HG02884 (cell line): ENCODE measurements at regions not wholly inside any gene's neighbourhood (a gene's known extent, or its start where the extent isn't known, plus 50 kb on each side); places are given as distances from the start of the nearest gene placed in this dataset.

Experiments used
- ATAC-seq: cut with Tn5 transposase; IDR thresholded peaks from one replicate; pipeline ENCODE4 v1.9.1; 2021; ENCODE audit warnings: mild to moderate bottlenecking, moderate library complexity; ENCODE audit not compliant: unreplicated experiment

DNA sequence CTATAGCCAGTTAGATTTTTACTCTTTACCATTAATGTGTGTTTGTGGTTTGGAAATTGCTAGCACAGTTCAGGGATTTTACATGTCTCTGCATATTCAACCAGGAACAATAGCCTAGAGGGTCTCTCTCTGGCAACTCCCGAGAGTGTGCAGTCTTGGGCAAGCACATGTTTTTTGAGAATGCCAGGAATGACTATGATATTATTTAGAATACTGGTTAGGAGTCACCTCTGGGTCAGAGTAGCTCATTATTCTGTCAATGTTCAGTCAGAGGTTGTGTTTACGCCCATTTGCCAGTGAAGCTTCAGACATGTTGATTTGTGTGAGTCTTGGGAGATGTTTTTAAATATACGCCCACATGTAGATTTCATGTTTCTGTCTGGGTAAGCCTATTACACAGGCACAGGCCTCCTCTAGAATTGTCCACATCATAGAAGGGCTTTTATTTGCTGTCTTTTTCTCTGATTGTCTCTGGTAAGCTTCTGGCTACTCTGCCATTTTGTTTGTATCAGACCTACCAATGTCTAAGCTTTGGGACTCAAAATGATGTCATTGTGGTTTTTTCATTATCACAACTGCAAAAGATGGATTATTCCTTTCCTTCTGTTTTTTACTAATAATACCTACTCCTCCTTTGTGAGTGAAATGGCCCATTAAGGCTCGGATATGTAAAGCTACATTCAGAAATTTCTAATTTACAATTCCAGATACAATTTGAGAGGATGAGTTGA lies 203.1 kb upstream of the PPFIA2 start:
- ATAC-seq = no peak

- ATAC-seq = no peak
Measured at GRCh38 chr12:81958406-81958805, 199.3 kb upstream of the PPFIA2 start.

GRCh38 chr12:81957631-81958030 lies 198.5 kb upstream of the PPFIA2 start:
- ATAC-seq = no peak

DNA sequence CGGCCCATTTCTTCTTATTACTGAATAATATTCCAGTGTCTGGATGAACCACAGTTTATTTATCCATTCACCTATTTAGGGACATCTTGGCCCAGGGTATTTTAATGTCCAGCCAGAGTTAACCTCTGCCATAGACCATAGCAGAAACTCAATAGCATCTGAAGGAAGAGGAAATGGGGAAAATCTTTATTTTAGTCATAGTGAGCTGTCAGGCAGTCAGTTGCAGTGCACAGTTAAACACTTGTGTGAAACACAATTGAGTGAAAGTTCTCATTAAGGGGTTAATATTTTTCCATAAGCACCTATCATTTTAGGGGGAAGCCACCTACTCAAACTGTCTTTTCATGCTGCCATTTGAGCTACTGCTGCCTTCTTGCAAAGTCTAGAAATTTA lies 197.3 kb upstream of the PPFIA2 start:
- no peak for ATAC-seq

DNA sequence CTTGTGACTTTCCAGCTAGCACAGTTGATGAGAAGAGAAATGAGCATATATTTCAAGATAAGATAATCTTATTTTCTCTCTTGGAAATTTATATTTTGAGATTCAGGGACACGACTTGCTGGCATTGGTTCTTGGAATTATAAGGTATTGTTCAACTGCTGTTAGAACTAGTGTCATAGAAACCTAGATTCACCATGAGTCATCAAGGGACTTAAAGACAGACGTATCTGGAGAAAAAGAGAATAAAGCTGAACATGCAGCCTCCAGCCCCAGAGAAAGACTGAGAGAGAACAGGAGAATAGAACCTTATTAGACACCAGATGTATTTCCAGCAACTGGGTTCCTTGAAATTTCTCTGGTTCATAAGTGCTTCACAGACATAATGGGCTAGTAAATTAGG lies 194.4 kb upstream of the PPFIA2 start:
- ATAC-seq = no peak

DNA sequence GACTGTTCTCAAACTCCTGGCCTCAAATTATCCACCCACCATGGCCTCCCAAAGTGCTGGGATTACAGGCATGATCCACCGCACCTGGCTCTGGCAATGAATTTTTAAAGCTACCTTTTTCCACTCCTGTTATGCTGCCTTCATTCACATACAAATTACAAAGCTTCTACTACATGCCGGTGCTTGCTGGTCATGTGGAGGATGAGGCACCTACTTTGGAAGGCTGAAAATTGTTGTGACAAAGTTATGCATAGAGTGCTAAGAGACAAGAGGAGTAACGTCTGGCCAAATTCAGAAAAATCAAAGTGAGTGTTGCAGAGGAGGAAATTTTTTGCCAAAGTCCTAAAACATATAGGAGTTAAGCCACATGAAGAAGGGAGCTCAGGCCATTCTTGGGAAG lies 191.7 kb upstream of the PPFIA2 start:
- no peak for ATAC-seq

GRCh38 chr12:81949841-81950308 lies 190.7 kb upstream of the PPFIA2 start:
- no peak for ATAC-seq

DNA sequence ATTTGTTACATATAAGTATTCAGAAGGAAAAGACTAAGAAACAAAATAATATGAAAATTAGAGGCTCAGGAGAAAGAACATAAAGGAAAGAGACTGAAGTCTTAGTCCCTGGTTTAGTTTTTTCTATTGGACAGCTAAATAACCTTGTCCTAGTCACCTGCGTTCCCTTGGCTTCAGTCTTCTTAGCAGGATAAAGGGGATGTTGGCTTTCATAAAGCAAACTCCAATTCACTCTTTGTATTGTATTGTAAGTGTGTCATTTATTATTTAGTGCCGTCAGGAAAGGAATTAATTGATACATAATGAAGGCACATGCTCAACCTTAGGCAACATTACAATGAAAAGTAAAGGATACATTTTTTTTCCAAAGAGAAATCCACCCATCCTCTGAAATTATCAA lies 190.3 kb upstream of the PPFIA2 start:
- no peak for ATAC-seq

DNA sequence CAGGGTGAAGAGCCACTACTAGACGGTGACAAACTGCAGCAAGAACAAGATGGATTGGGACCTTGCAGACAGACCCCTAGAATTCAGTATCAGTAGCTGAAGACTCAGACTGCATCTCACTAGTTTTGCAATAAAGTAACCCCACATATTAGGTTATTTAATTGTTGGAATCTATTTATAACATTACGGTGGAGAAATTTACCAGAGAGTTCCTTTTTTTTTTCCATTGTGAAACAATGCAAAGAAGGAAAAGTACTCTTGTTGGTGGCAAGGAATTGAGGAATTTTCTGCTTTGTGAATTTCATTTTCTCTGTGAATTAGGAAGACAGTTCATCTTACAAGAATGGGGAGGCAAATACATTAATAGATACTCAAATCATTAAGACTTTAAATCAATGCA lies 185.7 kb upstream of the PPFIA2 start:
- ATAC-seq = no peak

DNA sequence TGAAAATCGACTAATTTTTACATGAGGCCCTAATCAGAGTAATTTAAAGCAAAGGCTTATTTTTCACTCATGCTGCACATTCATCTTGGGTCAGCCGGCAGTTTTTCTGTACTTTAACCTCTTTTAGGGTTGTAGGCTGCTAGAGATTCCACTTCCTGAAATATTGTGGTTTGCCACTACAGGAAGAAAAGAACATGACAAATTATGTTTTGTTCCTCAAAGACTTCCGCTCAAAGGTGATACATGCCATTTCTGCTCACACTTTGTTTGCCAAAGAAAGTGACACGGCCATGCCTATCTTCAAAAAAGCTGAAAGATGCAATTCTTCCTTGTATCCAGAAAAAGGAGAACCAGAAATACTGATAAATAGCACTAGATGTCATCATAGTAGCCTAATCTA lies 183.4 kb upstream of the PPFIA2 start:
- no peak for ATAC-seq

- ATAC-seq = no peak
Measured at GRCh38 chr12:81930037-81930436, 170.9 kb upstream of the PPFIA2 start.

- no peak for ATAC-seq
Measured at GRCh38 chr12:81896771-81897170, 137.6 kb upstream of the PPFIA2 start.

DNA sequence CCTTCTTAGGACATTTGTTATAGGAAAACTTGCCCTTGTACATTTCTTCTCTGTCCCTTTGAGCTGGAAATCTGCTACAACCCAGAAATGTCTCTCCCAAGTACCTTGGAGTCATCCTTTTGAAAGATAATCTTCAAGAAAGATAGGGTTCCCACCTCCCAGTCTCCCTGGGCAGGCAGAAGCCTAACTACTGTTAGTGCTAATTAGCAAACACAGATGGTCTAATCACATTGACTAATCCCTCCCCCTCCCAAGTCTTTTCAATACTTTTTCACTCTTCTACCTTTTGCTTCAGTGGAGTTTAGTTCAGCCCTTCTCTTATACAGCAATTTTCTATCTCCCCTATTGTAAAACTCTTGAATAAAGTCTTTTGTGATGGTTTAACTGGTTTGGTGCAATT lies 129.8 kb upstream of the PPFIA2 start:
- no peak for ATAC-seq

DNA sequence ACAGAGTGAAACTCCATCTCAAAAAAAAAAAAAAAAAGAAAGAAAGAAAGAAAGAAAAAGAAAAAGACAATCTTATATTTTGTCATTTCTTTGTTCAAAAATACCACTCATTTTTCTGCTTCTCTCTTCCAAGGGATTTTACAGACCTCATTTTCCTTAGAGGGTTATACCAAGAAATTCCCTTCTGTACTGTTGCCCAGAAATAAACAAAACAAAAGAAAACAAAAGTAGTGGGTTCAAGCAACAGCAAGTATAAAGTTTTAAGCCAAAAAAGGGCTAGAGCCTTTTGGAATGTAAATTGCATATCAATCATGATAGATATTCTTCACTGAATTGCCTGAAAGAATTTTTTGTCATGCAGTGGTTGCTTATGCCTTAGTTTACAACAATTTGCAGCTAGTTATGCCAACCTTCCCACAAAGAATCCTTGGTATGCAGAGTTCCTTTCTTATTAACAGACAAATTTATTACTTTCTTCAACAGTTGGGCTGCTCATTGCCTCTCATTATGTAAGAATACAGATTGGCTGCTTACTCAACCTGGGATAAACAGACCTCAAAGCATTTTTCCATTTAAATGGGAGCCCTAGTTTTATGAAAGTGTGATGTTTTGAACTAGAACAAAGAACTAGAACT lies 129.1 kb upstream of the PPFIA2 start:
- no peak for ATAC-seq

GRCh38 chr12:81874586-81874985 lies 115.4 kb upstream of the PPFIA2 start:
- no peak for ATAC-seq

GRCh38 chr12:81874166-81874565 lies 115.0 kb upstream of the PPFIA2 start:
- ATAC-seq = no peak

- ATAC-seq = no peak
Measured at GRCh38 chr12:81872400-81872799, 113.2 kb upstream of the PPFIA2 start.

DNA sequence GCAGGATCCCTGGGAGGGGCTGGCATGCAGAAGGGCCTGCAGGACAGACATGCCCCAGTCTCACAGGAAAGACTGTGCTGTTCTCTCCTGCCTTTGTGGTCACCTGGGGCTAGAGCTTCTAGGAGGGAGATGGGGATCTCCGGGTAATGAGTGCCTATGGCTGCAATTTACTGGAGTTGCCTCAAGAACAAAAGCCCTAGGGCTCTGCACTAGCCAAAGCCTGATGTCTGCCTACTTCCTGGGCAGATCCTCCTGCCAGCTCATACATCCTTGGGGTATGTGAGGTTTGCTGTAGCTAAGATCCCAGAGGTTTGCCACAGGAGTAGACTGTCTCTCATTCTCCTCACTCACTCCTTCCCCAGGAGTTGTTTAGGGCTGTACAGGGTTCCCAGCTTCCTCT lies 106.9 kb upstream of the PPFIA2 start:
- ATAC-seq = no peak

- no peak for ATAC-seq
Measured at GRCh38 chr12:81863406-81863805, 104.3 kb upstream of the PPFIA2 start.

DNA sequence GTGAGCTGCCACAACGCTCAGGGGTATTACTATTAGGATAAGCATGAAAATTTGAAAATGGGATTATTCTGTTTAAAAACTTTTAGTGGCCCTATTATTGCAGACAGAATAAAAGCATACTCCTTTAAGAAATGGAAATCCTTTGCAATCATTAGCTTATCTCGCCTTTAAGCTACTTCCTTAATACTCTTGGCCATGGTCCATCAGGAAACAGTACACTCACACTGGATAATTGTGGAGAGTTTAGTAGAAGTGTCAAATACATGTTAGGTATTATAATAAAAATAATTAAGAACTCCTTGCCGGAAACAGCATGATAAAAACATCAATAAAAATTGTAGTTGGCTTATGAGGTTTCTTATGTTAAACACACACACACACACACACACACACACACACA lies 100.4 kb upstream of the PPFIA2 start:
- ATAC-seq = no peak

DNA sequence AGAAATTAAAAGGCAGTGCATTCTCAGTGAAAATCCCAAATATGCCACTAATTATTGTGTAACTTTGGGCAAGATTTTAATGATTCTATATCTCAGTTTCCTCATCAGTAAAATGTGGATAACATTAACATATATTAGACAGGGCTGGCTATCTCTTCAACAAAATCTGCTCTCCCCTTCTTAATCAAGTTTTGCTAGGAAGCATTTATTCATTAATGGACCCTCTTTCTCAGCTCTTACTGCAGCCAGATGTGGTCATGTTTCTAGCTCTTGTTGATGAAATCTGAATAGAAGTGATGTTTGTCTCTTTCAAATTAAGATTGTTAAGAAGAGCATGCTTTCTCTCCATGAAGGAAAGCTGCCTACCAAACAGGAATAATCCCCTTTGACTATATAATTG lies 84.4 kb upstream of the PPFIA2 start:
- no peak for ATAC-seq

GRCh38 chr12:81835783-81836182 lies 76.6 kb upstream of the PPFIA2 start:
- ATAC-seq = no peak
